A549 (cell line): ENCODE measurements at regions not wholly inside any gene's neighbourhood (a gene's known extent, or its start where the extent isn't known, plus 50 kb on each side); places are given as distances from the start of the nearest gene placed in this dataset.

Experiments
- EP300 ChIP-seq, 2 experiments: fragments of >200 bp; sonication (Bioruptor Twin); formaldehyde crosslinking; IDR thresholded peaks; 2 replicates in 1 of 2; 3 replicates in 1 of 2; pipeline ENCODE4 v1.6.1; 2016 to 2017
- HDAC2 ChIP-seq: fragments of 200-600 bp; sonication (generic); IDR thresholded peaks from 2 replicates; pipeline ENCODE4 v1.6.1; 2016
- KDM1A ChIP-seq: fragments of 200-600 bp; sonication (generic); IDR thresholded peaks from 2 replicates; pipeline ENCODE4 v1.6.1; 2016; ENCODE audit warnings: low read depth, mild to moderate bottlenecking
- KDM5A ChIP-seq: fragments of 200-600 bp; sonication (generic); IDR thresholded peaks from 2 replicates; pipeline ENCODE4 v1.6.1; 2016; ENCODE audit warnings: antibody characterized with exemption, mild to moderate bottlenecking
- MAZ ChIP-seq: fragments of 150-350 bp; IDR thresholded peaks from 2 replicates; pipeline ENCODE4 v1.6.1; 2014; ENCODE audit warnings: antibody characterized with exemption, low read depth, low read length, borderline replicate concordance
- POLR2A ChIP-seq: IDR thresholded peaks from 2 replicates; pipeline ENCODE4 v1.6.1; 2012; ENCODE audit warnings: mild to moderate bottlenecking, low read length
- ZSCAN20 ChIP-seq: fragments of 250-450 bp; sonication (Bioruptor Pico); IDR thresholded peaks from 2 replicates; pipeline ENCODE4 v1.8.0; 2022; ENCODE audit warnings: mild to moderate bottlenecking, moderate library complexity
- TF ChIP-seq, protein P1 (sequence below): fragments of >200 bp; sonication (Bioruptor Twin); formaldehyde crosslinking; IDR thresholded peaks from 3 replicates; pipeline ENCODE4 v1.5.1; 2016
- TF ChIP-seq, protein P2 (sequence below): fragments of >200 bp; sonication (Bioruptor Twin); formaldehyde crosslinking; IDR thresholded peaks from 3 replicates; pipeline ENCODE4 v1.6.1; 2016

DNA sequence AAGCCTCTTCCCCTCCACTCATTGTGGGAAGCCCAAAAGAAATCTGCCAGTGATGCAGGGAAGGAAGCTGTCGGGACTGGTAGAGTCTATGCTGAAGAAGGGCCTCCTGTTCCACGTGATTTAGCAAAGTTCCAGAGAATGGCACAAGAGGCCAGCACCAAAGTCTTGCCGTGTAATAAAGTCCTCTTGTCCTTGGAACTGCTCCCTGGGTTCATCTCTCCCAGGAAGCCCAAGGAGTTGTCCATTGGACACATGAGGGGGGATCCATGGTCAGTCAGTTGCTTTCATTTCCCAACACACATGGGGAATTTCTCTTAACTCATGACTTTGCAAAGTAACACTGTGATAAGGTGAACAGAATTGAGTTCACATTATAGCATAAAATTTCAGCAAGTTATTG, 116.1 kb upstream of the RAB4A start:
- TF ChIP-seq, protein P1, sequence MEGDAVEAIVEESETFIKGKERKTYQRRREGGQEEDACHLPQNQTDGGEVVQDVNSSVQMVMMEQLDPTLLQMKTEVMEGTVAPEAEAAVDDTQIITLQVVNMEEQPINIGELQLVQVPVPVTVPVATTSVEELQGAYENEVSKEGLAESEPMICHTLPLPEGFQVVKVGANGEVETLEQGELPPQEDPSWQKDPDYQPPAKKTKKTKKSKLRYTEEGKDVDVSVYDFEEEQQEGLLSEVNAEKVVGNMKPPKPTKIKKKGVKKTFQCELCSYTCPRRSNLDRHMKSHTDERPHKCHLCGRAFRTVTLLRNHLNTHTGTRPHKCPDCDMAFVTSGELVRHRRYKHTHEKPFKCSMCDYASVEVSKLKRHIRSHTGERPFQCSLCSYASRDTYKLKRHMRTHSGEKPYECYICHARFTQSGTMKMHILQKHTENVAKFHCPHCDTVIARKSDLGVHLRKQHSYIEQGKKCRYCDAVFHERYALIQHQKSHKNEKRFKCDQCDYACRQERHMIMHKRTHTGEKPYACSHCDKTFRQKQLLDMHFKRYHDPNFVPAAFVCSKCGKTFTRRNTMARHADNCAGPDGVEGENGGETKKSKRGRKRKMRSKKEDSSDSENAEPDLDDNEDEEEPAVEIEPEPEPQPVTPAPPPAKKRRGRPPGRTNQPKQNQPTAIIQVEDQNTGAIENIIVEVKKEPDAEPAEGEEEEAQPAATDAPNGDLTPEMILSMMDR = no peak
- no peak for TF ChIP-seq POLR2A
- no peak for TF ChIP-seq HDAC2
- TF ChIP-seq, protein P2, sequence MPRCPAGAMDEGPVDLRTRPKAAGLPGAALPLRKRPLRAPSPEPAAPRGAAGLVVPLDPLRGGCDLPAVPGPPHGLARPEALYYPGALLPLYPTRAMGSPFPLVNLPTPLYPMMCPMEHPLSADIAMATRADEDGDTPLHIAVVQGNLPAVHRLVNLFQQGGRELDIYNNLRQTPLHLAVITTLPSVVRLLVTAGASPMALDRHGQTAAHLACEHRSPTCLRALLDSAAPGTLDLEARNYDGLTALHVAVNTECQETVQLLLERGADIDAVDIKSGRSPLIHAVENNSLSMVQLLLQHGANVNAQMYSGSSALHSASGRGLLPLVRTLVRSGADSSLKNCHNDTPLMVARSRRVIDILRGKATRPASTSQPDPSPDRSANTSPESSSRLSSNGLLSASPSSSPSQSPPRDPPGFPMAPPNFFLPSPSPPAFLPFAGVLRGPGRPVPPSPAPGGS = no peak
- TF ChIP-seq ZSCAN20 (CRISPR knock-in tag) = no peak
- TF ChIP-seq MAZ = no peak
- no peak for TF ChIP-seq KDM1A
- no peak for TF ChIP-seq EP300 (IDR thresholded peaks at IDR 0.05)
- no peak for TF ChIP-seq KDM5A
